ENCODE measurements at regions not wholly inside any gene's neighbourhood (a gene's known extent, or its start where the extent isn't known, plus 50 kb on each side); places are given as distances from the start of the nearest gene placed in this dataset.
"Not testable (repeated sequence)": the region's sequence is repeated elsewhere in the genome, so short reads cannot be mapped to it uniquely, and the experiment has no call there.

DNA sequence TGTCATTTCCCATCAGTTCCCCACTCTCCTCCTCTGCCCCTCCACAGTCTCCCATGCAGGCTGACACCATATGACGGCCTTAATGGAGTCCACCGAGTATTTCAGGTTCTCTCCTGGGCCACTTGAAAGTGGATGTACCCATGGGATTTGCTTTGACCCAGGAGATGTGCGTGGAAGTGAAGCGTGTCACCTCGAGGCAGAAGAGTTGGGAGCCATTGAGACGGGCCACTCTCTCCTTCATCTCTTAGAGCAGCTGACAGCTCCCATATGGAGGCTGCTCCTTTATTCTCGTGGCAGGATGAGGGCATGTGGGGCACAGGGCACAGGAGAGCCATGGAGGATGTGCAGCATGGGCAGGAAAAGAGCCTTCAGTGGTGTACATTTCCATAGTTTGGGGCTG lies 144.7 kb upstream of the CRYM start:
- not testable (repeated sequence) for H3K27me3 Mint-ChIP-seq; H3K36me3 Mint-ChIP-seq (ENCODE audit: low read depth); ATAC-seq (replicated peaks); H3K4me3 Mint-ChIP-seq; H3K27ac Mint-ChIP-seq; H3K9me3 Mint-ChIP-seq; H3K4me1 Mint-ChIP-seq

DNA sequence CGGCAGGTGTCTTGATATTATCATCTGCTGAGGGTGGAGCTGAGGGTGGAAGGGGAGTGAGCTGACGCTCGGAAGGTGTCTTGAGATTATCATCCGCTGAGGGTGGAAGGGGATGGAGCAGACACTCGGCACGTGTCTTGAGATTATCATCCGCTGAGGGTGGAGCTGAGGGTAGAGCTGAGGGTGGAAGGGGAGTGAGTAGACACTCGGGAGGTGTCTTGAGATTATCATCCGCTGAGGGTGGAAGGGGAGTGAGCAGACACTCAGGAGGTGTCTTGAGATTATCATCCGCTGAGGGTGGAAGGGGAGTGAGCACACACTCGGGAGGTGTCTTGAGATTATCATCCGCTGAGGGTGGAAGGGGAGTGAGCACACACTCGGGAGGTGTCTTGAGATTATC lies 126.6 kb upstream of the CRYM start:
- not testable (repeated sequence) for H3K27ac Mint-ChIP-seq, H3K4me3 Mint-ChIP-seq

GRCh38 chr16:21397866-21398265 lies 119.8 kb upstream of the CRYM start:
- H3K4me3 Mint-ChIP-seq; H3K27me3 Mint-ChIP-seq; ATAC-seq (replicated peaks); H3K9me3 Mint-ChIP-seq; H3K27ac Mint-ChIP-seq; H3K4me1 Mint-ChIP-seq; H3K36me3 Mint-ChIP-seq (ENCODE audit: low read depth): not testable (repeated sequence)

More for the DNA sequence above, 126.6 kb upstream of the CRYM start:
- not testable (repeated sequence) for ATAC-seq (replicated peaks); H3K27me3 Mint-ChIP-seq; H3K36me3 Mint-ChIP-seq (ENCODE audit: low read depth); H3K9me3 Mint-ChIP-seq; H3K4me1 Mint-ChIP-seq

DNA sequence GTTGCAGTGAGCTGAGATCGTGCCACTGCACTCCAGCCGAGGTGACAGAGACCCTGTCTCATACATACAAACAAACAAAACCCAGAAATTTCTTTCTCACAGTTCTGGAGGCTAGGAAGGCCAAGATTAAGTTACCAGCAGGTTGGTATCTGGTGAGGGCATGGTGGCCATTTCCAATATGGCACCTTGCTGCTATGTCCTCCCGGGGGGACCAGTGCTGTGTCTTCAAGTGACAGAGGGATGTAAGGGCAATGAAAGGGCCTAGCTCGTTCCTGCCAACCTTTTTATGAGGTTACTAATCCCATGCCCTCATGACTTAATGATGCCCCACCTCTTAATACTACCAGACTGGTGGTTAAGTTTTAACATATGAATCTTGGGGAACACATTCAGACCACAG lies 118.5 kb upstream of the CRYM start:
- H3K36me3 Mint-ChIP-seq (ENCODE audit: low read depth); ATAC-seq (replicated peaks); H3K9me3 Mint-ChIP-seq; H3K27me3 Mint-ChIP-seq; H3K27ac Mint-ChIP-seq; H3K4me1 Mint-ChIP-seq; H3K4me3 Mint-ChIP-seq: not testable (repeated sequence)

- not testable (repeated sequence) for H3K4me3 Mint-ChIP-seq; H3K36me3 Mint-ChIP-seq (ENCODE audit: low read depth); ATAC-seq (replicated peaks); H3K27me3 Mint-ChIP-seq; H3K9me3 Mint-ChIP-seq; H3K4me1 Mint-ChIP-seq; H3K27ac Mint-ChIP-seq
These were observed 112.5 kb upstream of the CRYM start for GRCh38 chr16:21390634-21391033.

DNA sequence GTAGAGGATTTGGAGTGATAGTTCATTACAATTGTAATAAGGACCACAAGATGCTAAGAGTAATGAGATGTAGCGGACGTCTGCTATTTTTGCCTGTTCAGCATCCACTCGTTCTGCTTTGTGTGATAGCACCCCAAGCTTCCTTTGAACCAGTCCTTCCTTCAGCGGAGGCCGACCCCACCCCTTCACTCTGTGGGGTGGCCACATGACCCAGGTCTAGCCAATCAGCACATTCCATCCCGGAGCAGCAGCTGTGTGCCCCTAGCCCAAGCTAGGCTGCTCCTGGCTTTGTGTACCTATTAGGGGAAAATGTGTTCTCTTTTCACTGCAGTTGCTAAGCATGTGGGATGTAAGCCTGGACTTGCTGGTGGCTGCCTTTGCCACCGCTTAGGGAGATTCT lies 111.8 kb upstream of the CRYM start:
- ATAC-seq (replicated peaks); H3K9me3 Mint-ChIP-seq; H3K4me3 Mint-ChIP-seq; H3K4me1 Mint-ChIP-seq; H3K36me3 Mint-ChIP-seq (ENCODE audit: low read depth); H3K27ac Mint-ChIP-seq; H3K27me3 Mint-ChIP-seq: not testable (repeated sequence)

DNA sequence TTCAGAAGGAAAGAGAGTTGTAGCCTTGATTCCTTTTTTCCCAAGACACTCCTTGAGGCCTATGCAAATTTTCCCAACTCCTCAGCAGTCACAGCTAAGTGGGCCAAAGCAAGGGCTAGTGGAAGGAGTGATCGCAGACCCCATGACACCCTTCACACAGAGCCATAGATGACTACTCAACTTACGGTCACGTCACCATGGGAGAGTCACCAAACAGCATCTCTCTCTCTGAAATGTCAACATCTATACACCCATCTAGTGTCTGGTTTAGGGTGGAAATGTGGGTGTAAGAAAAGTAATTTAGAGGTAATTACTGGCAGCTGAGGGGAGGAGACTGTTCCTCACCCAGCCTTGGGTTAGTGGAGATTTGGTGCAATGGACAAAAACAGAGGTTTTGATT lies 109.7 kb upstream of the CRYM start:
- H3K27ac Mint-ChIP-seq; H3K4me3 Mint-ChIP-seq; H3K9me3 Mint-ChIP-seq; H3K4me1 Mint-ChIP-seq; ATAC-seq (replicated peaks); H3K36me3 Mint-ChIP-seq (ENCODE audit: low read depth); H3K27me3 Mint-ChIP-seq: not testable (repeated sequence)

GRCh38 chr16:21386201-21386915 lies 108.3 kb upstream of the CRYM start:
- H3K36me3 Mint-ChIP-seq (ENCODE audit: low read depth); H3K27ac Mint-ChIP-seq; H3K27me3 Mint-ChIP-seq; ATAC-seq (replicated peaks); H3K4me3 Mint-ChIP-seq; H3K4me1 Mint-ChIP-seq; H3K9me3 Mint-ChIP-seq: not testable (repeated sequence)

- H3K9me3 Mint-ChIP-seq; H3K27me3 Mint-ChIP-seq; H3K36me3 Mint-ChIP-seq (ENCODE audit: low read depth); H3K4me1 Mint-ChIP-seq; ATAC-seq (replicated peaks); H3K27ac Mint-ChIP-seq; H3K4me3 Mint-ChIP-seq: not testable (repeated sequence)
These were observed 105.6 kb upstream of the CRYM start for GRCh38 chr16:21383682-21384081.

GRCh38 chr16:21379645-21380044 lies 101.6 kb upstream of the CRYM start:
- H3K27me3 Mint-ChIP-seq; H3K4me1 Mint-ChIP-seq; H3K36me3 Mint-ChIP-seq (ENCODE audit: low read depth); H3K27ac Mint-ChIP-seq; H3K9me3 Mint-ChIP-seq; ATAC-seq (replicated peaks); H3K4me3 Mint-ChIP-seq: not testable (repeated sequence)

DNA sequence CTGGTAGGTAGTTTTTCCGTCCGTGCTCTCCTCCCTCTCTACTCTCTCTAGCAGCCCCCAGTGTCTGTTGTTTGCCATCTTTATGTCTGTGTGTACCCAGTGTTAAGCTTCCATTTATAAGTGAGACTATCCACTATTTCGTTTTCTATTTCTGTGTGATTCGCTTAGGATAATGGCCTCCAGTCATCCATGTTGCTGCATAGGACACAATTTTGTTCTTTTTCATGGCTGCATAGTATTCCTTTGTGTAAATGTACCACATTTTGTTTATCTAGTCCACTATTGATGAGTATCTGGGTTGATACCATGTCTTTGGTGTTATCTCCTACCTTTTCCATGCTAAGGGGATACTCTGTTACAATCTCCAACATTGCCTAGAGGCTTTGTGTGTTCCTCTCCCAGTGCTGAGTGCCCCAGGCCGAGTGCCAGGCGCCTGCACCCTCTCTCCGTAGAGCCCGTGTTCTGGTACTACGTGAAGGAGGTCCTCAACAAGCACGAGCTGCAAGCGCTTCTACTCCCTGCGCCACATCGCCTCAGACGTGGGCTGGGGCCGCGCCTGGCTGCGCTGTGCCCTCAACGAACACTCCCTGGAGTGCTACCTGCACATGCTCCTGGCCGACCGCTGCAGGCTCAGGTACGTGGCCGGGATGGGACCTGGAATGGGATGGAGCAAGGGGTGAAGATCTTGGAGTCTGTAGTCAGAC lies 98.3 kb upstream of the CRYM start:
- not testable (repeated sequence) for H3K27me3 Mint-ChIP-seq; H3K4me3 Mint-ChIP-seq; H3K9me3 Mint-ChIP-seq; H3K4me1 Mint-ChIP-seq; H3K36me3 Mint-ChIP-seq (ENCODE audit: low read depth); ATAC-seq (replicated peaks); H3K27ac Mint-ChIP-seq

GRCh38 chr16:21375334-21375733 lies 97.2 kb upstream of the CRYM start:
- not testable (repeated sequence) for H3K9me3 Mint-ChIP-seq; ATAC-seq (replicated peaks); H3K27me3 Mint-ChIP-seq; H3K36me3 Mint-ChIP-seq (ENCODE audit: low read depth); H3K27ac Mint-ChIP-seq; H3K4me1 Mint-ChIP-seq; H3K4me3 Mint-ChIP-seq

DNA sequence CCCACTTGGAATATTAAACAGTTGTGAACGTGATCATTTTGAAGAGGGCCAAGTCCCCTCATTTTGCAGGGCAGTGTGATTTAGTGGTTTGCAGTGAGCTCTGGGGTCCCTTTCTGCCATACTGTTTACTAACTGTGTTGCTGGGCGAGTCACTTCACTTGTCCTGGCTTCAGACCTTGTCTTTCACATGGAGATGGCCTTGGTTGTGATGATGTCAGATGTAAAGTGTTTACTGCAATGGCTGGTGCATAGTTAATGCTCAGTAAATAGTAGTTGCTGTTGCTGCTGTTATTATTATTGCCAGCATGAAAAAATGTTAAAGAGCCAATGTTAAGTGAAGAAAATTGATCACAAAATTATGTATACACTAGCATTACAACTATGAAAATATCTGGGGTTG lies 95.4 kb upstream of the CRYM start:
- not testable (repeated sequence) for H3K36me3 Mint-ChIP-seq (ENCODE audit: low read depth); H3K4me1 Mint-ChIP-seq; H3K9me3 Mint-ChIP-seq; H3K4me3 Mint-ChIP-seq; H3K27me3 Mint-ChIP-seq; H3K27ac Mint-ChIP-seq; ATAC-seq (replicated peaks)

DNA sequence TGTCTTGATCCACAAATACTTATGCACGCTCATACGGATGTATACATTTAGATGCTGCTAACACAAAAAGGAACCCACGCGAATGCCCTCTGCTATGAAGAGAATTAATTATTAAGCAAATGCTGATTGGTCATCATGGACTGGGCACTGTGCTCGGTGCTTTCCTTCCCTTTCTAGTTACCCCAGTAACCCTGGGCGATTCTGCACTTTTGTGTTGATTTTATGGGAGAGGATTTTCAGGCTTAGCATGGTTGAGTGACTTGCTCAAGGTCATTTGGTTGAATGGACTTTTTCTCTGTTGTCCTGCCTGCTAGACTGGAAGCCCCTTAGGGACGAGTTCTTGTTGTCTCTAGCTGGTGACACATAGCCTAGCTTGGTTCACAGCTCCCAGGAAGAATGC lies 94.8 kb upstream of the CRYM start:
- not testable (repeated sequence) for ATAC-seq (replicated peaks); H3K4me3 Mint-ChIP-seq; H3K4me1 Mint-ChIP-seq; H3K27me3 Mint-ChIP-seq; H3K9me3 Mint-ChIP-seq; H3K36me3 Mint-ChIP-seq (ENCODE audit: low read depth); H3K27ac Mint-ChIP-seq

DNA sequence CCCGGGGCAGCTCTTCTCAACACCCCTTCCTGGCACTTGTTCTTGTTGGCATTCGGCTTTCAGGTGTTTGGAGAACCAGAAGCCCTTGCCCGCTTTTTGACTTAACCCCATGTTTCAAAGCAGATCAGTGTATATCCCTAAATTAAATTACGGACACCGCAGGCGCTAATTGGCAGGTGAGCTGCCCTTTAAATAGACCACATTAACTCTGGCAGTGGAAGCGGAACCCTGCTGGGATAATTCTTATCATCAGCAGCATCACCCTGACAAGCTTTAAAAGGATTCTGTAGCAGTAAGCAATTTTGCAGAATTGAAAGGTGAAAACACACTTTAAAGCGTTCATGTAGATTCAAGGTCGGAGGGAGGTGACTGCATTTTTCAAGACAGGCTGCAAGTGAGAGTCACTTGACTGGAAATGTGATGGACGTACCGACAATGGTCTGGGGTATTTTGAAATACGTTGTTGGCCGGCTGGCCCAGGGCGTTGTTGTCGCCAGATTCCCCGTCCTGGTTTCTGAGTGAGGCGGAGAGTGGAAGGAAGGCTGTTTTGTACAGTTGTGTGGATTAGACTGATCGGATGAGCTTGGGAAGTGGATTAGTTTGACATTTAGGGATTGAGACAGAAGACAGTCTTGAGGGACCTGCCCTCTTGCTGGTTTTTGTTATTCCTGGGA lies 94.2 kb upstream of the CRYM start:
- H3K36me3 Mint-ChIP-seq (ENCODE audit: low read depth); H3K4me3 Mint-ChIP-seq; ATAC-seq (replicated peaks); H3K27ac Mint-ChIP-seq; H3K9me3 Mint-ChIP-seq; H3K4me1 Mint-ChIP-seq; H3K27me3 Mint-ChIP-seq: not testable (repeated sequence)

Measured in activated T-helper 17 cell treated with anti-CD3 and anti-CD28 coated beads, Interleukin-2, amount 50 U/mL, for 72 hours (primary cell).